HL-60 (cell line): ENCODE measurements at regions not wholly inside any gene's neighbourhood (a gene's known extent, or its start where the extent isn't known, plus 50 kb on each side); places are given as distances from the start of the nearest gene placed in this dataset.

ENCODE experiments used
- DNase-seq, 2 experiments: peaks; one replicate each; pipeline ENCODE4 v3.0.0-alpha.2; 2010 to 2020; ENCODE audit warnings: low read depth in 1 of 2, low spot score in 1 of 2
- H3K27ac ChIP-seq: fragments of 250-450 bp; sonication (Bioruptor Pico); replicated peaks from 2 replicates; pipeline ENCODE4 v1.5.1; 2020; ENCODE audit warnings: mild to moderate bottlenecking, moderate library complexity
- H3K27me3 ChIP-seq: fragments of 250-450 bp; sonication (Bioruptor Pico); 2 replicates; pipeline ENCODE4 v1.5.1; 2021; ENCODE audit warnings: mild to moderate bottlenecking, moderate library complexity; ENCODE audit not compliant: insufficient read depth, poor library complexity, severe bottlenecking
- H3K4me3 ChIP-seq: replicated peaks from 2 replicates; pipeline ENCODE4 v1.5.1; 2011; ENCODE audit warnings: mild to moderate bottlenecking, control low read depth, low read length; ENCODE audit not compliant: insufficient read depth
- GABPA ChIP-seq: IDR thresholded peaks from 2 replicates; pipeline ENCODE4 v1.6.1; 2012; ENCODE audit warnings: low read depth
- POLR2AphosphoS5 ChIP-seq: IDR thresholded peaks from 2 replicates; pipeline ENCODE4 v1.6.1; 2012; ENCODE audit warnings: low read depth
- SPI1 ChIP-seq: IDR thresholded peaks from 2 replicates; pipeline ENCODE4 v1.6.1; 2012; ENCODE audit warnings: low read depth, mild to moderate bottlenecking, borderline replicate concordance
- TF ChIP-seq, protein P1 (sequence below): IDR thresholded peaks from 2 replicates; pipeline ENCODE4 v1.6.1; 2012; ENCODE audit warnings: low read depth; ENCODE audit not compliant: insufficient replicate concordance
- TF ChIP-seq, protein P2 (sequence below): IDR thresholded peaks from one replicate; pipeline ENCODE4 v1.5.1; 2011; ENCODE audit warnings: low read length, control low read depth, inconsistent platforms; ENCODE audit not compliant: insufficient read depth

DNA sequence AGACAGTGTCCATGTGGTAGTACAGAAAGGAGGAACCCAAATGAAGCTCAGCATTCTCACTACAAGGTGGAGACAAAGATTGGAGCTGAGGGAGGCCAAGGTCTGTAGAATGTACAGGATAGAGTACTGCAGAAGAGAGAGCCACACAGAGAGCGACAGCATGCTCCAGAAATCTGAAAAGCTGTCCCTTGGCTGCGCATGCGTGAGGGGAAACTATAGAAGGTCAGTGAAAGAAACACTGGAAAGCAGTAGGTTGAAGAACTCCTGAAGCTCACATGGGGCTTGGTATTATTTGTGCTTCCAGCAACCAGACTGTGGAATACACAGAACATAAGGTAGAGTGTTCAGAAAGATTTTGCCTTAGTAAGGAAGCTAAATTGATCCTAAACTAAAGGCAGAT lies 142.5 kb downstream of the TXNL1 start:
- Histone ChIP-seq H3K4me3 (no peak overlapping the region), H3K27me3 (no peaks in the 10 kb centered on the region), H3K27ac (no peak overlapping the region)
- no peak for DNase-seq
- no peak for TF ChIP-seq POLR2AphosphoS5
- TF ChIP-seq, protein P1, sequence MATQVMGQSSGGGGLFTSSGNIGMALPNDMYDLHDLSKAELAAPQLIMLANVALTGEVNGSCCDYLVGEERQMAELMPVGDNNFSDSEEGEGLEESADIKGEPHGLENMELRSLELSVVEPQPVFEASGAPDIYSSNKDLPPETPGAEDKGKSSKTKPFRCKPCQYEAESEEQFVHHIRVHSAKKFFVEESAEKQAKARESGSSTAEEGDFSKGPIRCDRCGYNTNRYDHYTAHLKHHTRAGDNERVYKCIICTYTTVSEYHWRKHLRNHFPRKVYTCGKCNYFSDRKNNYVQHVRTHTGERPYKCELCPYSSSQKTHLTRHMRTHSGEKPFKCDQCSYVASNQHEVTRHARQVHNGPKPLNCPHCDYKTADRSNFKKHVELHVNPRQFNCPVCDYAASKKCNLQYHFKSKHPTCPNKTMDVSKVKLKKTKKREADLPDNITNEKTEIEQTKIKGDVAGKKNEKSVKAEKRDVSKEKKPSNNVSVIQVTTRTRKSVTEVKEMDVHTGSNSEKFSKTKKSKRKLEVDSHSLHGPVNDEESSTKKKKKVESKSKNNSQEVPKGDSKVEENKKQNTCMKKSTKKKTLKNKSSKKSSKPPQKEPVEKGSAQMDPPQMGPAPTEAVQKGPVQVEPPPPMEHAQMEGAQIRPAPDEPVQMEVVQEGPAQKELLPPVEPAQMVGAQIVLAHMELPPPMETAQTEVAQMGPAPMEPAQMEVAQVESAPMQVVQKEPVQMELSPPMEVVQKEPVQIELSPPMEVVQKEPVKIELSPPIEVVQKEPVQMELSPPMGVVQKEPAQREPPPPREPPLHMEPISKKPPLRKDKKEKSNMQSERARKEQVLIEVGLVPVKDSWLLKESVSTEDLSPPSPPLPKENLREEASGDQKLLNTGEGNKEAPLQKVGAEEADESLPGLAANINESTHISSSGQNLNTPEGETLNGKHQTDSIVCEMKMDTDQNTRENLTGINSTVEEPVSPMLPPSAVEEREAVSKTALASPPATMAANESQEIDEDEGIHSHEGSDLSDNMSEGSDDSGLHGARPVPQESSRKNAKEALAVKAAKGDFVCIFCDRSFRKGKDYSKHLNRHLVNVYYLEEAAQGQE = no peak
- TF ChIP-seq GABPA = no peak
- TF ChIP-seq, protein P2, sequence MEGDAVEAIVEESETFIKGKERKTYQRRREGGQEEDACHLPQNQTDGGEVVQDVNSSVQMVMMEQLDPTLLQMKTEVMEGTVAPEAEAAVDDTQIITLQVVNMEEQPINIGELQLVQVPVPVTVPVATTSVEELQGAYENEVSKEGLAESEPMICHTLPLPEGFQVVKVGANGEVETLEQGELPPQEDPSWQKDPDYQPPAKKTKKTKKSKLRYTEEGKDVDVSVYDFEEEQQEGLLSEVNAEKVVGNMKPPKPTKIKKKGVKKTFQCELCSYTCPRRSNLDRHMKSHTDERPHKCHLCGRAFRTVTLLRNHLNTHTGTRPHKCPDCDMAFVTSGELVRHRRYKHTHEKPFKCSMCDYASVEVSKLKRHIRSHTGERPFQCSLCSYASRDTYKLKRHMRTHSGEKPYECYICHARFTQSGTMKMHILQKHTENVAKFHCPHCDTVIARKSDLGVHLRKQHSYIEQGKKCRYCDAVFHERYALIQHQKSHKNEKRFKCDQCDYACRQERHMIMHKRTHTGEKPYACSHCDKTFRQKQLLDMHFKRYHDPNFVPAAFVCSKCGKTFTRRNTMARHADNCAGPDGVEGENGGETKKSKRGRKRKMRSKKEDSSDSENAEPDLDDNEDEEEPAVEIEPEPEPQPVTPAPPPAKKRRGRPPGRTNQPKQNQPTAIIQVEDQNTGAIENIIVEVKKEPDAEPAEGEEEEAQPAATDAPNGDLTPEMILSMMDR = no peak
- TF ChIP-seq SPI1 = no peak

DNA sequence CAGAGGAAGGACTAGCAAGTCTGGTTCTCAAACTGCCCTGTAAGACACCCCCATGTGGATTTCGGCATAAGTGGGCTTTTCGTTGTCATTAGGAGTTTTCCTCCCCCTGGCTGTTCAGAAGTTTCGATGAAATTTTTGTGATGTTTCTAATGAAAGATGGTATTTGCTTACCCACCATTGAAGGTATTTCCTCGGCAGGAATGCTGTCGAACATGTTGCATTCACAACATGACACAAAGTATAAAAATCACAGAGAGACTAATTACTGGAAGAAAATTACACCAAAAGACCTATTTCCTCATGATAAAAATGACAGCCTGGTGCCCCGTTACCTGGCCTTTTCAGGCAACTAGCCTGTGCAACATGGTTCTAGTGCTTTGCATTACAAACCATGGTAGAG lies 144.9 kb downstream of the TXNL1 start:
- Histone ChIP-seq H3K27ac (no peak overlapping the region), H3K4me3 (no peak overlapping the region), H3K27me3 (no peaks in the 10 kb centered on the region)
- TF ChIP-seq POLR2AphosphoS5 = no peak
- TF ChIP-seq SPI1 = no peak
- TF ChIP-seq, protein P1 = no peak
- TF ChIP-seq GABPA = no peak
- TF ChIP-seq, protein P2 = no peak
- no peak for DNase-seq

DNA sequence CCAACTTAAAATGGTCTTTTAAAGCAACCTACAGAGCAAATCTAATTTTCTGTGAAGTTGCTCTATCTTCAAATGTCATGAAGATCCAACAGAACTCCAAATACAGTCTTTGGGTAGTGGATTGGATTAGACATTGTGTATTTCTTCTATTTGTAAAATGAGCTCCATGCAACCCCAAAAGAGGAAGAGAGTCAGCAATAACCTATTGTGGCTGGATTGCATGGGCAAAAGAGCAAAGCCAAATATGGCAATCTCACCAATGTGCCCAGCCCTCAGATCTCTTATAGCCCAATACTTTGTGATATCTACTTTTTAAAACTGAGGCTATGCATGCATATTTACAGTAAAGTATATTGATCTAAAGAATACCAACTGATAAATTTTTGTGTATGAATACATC lies 146.3 kb downstream of the TXNL1 start:
- DNase-seq = peak in 1 of 2 experiments; percentile 81
- no peaks in the 10 kb centered on the region for H3K27me3 ChIP-seq
- no peak overlapping the region for H3K4me3 ChIP-seq
- TF ChIP-seq POLR2AphosphoS5 (no peak), GABPA (no peak; the same call in 1 of the 2 replicates), SPI1 (peak; percentile 99)
- TF ChIP-seq, protein P2 = no peak
- TF ChIP-seq, protein P1 = no peak
- peak overlapping the region; percentile 80 for H3K27ac ChIP-seq
